Limb (tissue), 2 donors: ENCODE measurements at regions not wholly inside any gene's neighbourhood (a gene's known extent, or its start where the extent isn't known, plus 50 kb on each side); places are given as distances from the start of the nearest gene placed in this dataset.
"Not testable (repeated sequence)": the region's sequence is repeated elsewhere in the genome, so short reads cannot be mapped to it uniquely, and the experiment has no call there.

Source experiments
- DNase-seq, 2 donors: peaks; one replicate each; pipeline ENCODE4 v3.0.0-alpha.2; 2016; ENCODE audit errors: extremely low spot score in 2 of 2

GRCh38 chr20:39784693-39785092, 822.5 kb downstream of the DHX35 start:
- no peak for DNase-seq

- no peak for DNase-seq
Measured at GRCh38 chr20:39778847-39779604, 816.9 kb downstream of the DHX35 start.

- DNase-seq = no peak
Measured at GRCh38 chr20:39778431-39778830, 816.3 kb downstream of the DHX35 start.

GRCh38 chr20:39777610-39778009, 815.5 kb downstream of the DHX35 start:
- no peak for DNase-seq

- no peak for DNase-seq
Measured at GRCh38 chr20:39775110-39775509, 813.0 kb downstream of the DHX35 start.

- DNase-seq = no peak
Measured at GRCh38 chr20:39773380-39774000, 811.3 kb downstream of the DHX35 start.

GRCh38 chr20:39767352-39767751, 805.2 kb downstream of the DHX35 start:
- DNase-seq = no peak

- no peak for DNase-seq
Measured at GRCh38 chr20:39766333-39766732, 804.2 kb downstream of the DHX35 start.

- DNase-seq = no peak
Measured at GRCh38 chr20:39762716-39763115, 800.6 kb downstream of the DHX35 start.

- no peak for DNase-seq
Measured at GRCh38 chr20:39758876-39759275, 796.7 kb downstream of the DHX35 start.

- DNase-seq = no peak
Measured at GRCh38 chr20:39756828-39757227, 794.7 kb downstream of the DHX35 start.

GRCh38 chr20:39756369-39756768, 794.2 kb downstream of the DHX35 start:
- no peak for DNase-seq

- no peak for DNase-seq
Measured at GRCh38 chr20:39752262-39752876, 790.2 kb downstream of the DHX35 start.

GRCh38 chr20:39751557-39752137, 789.5 kb downstream of the DHX35 start:
- no peak for DNase-seq

- DNase-seq = no peak
Measured at GRCh38 chr20:39745380-39745779, 783.2 kb downstream of the DHX35 start.

- DNase-seq = no peak
Measured at GRCh38 chr20:39738651-39739050, 776.5 kb downstream of the DHX35 start.

GRCh38 chr20:39736434-39737327, 774.5 kb downstream of the DHX35 start:
- no peak for DNase-seq

- DNase-seq = not testable (repeated sequence)
Measured at GRCh38 chr20:39725513-39725912, 763.4 kb downstream of the DHX35 start.

- no peak for DNase-seq
Measured at GRCh38 chr20:39719293-39719692, 757.1 kb downstream of the DHX35 start.

- DNase-seq = no peak
Measured at GRCh38 chr20:39717936-39718335, 755.8 kb downstream of the DHX35 start.

- no peak for DNase-seq
Measured at GRCh38 chr20:39716796-39717341, 754.7 kb downstream of the DHX35 start.
